Testis (tissue), 2 donors: ENCODE measurements at regions not wholly inside any gene's neighbourhood (a gene's known extent, or its start where the extent isn't known, plus 50 kb on each side); places are given as distances from the start of the nearest gene placed in this dataset.

ENCODE experiments used
- POLR2A ChIP-seq: fragments of 450-650 bp; IDR thresholded peaks from one replicate; pipeline ENCODE4 v1.6.1; 2017; ENCODE audit warnings: antibody characterized with exemption, mild to moderate bottlenecking, moderate library complexity
- TF ChIP-seq, protein P1 (sequence below), 3 experiments: fragments of 450-650 bp in 2 of 3; fragments of 200-600 bp in 1 of 3; sonication (generic) in 1 of 3; IDR thresholded peaks; one replicate each; pipeline ENCODE4 v1.5.1; 2016 to 2019; ENCODE audit warnings: antibody characterized with exemption in 3 of 3, mild to moderate bottlenecking in 2 of 3, moderate library complexity in 1 of 3

DNA sequence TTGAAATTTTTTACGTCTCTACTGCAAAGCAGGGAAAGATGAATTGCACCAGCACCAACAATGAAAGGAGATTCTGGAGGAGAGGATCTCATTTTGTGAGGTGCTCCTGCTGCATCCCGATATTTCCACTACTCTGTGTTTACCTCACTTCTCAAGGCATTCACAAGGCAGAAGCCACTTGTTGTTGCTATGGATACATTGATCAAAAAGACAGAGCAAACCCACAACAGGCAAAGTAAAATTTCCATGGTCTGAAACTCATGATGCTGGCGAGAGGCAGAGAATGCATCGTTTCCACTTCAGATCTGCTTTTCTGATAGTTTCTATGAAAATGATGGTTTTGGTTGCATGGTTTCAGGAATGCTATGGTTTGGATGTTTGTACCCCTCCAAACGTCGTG lies 323.3 kb downstream of the ASMT start:
- TF ChIP-seq, protein P1, sequence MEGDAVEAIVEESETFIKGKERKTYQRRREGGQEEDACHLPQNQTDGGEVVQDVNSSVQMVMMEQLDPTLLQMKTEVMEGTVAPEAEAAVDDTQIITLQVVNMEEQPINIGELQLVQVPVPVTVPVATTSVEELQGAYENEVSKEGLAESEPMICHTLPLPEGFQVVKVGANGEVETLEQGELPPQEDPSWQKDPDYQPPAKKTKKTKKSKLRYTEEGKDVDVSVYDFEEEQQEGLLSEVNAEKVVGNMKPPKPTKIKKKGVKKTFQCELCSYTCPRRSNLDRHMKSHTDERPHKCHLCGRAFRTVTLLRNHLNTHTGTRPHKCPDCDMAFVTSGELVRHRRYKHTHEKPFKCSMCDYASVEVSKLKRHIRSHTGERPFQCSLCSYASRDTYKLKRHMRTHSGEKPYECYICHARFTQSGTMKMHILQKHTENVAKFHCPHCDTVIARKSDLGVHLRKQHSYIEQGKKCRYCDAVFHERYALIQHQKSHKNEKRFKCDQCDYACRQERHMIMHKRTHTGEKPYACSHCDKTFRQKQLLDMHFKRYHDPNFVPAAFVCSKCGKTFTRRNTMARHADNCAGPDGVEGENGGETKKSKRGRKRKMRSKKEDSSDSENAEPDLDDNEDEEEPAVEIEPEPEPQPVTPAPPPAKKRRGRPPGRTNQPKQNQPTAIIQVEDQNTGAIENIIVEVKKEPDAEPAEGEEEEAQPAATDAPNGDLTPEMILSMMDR (IDR thresholded peaks at IDR 0.05): no peak
- TF ChIP-seq POLR2A: no peak
